Ishikawa (cell line): ENCODE measurements at regions not wholly inside any gene's neighbourhood (a gene's known extent, or its start where the extent isn't known, plus 50 kb on each side); places are given as distances from the start of the nearest gene placed in this dataset.

Experiments used
- CEBPB ChIP-seq: IDR thresholded peaks from 2 replicates; pipeline ENCODE4 v1.6.1; 2012
- CREB1 ChIP-seq: IDR thresholded peaks from 2 replicates; pipeline ENCODE4 v1.6.1; 2012; ENCODE audit warnings: low read depth
- EGR1 ChIP-seq: IDR thresholded peaks from 2 replicates; pipeline ENCODE4 v1.6.1; 2012
- EP300 ChIP-seq: IDR thresholded peaks from 2 replicates; pipeline ENCODE4 v1.6.1; 2012; ENCODE audit warnings: borderline replicate concordance
- FOXM1 ChIP-seq: IDR thresholded peaks from 2 replicates; pipeline ENCODE4 v1.6.1; 2012; ENCODE audit warnings: low read depth, borderline replicate concordance
- RAD21 ChIP-seq: IDR thresholded peaks from 2 replicates; pipeline ENCODE4 v1.6.1; 2012; ENCODE audit warnings: low read depth
- REST ChIP-seq: IDR thresholded peaks from 2 replicates; pipeline ENCODE4 v1.6.1; 2012; ENCODE audit warnings: low read depth, mild to moderate bottlenecking
- TCF12 ChIP-seq: IDR thresholded peaks from 2 replicates; pipeline ENCODE4 v1.6.1; 2012; ENCODE audit warnings: low read depth
- TEAD4 ChIP-seq: IDR thresholded peaks from 2 replicates; pipeline ENCODE4 v1.6.1; 2012
- YY1 ChIP-seq: IDR thresholded peaks from 2 replicates; pipeline ENCODE4 v1.6.1; 2012; ENCODE audit warnings: low read depth
- TF ChIP-seq, protein P1 (sequence below): IDR thresholded peaks from 2 replicates; pipeline ENCODE4 v1.6.1; 2012

GRCh38 chr6:112439432-112439831, 92.3 kb downstream of the RFPL4B start:
- TF ChIP-seq TEAD4 (no peak), RAD21 (no peak), REST (no peak), FOXM1 (no peak), EGR1 (no peak), TCF12 (no peak), EP300 (no peak), YY1 (no peak), CEBPB (no peak), CREB1 (no peak)
- TF ChIP-seq, protein P1, sequence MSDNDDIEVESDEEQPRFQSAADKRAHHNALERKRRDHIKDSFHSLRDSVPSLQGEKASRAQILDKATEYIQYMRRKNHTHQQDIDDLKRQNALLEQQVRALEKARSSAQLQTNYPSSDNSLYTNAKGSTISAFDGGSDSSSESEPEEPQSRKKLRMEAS, result no peak
